KMS-11 (cell line): ENCODE measurements at regions not wholly inside any gene's neighbourhood (a gene's known extent, or its start where the extent isn't known, plus 50 kb on each side); places are given as distances from the start of the nearest gene placed in this dataset.
"Not testable (repeated sequence)": the region's sequence is repeated elsewhere in the genome, so short reads cannot be mapped to it uniquely, and the experiment has no call there.

ENCODE experiments used
- H2AFZ ChIP-seq: fragments of 200-600 bp; sonication (generic); 2 replicates; pipeline ENCODE4 v1.6.1; 2016; ENCODE audit warnings: antibody characterized with exemption, mixed run types, low read depth
- H3K27ac ChIP-seq: fragments of 200-600 bp; sonication (generic); 2 replicates; pipeline ENCODE4 v1.6.1; 2016; ENCODE audit warnings: mild to moderate bottlenecking, mixed run types
- H3K27me3 ChIP-seq: fragments of 200-600 bp; sonication (generic); 2 replicates; pipeline ENCODE4 v1.6.1; 2017; ENCODE audit warnings: mild to moderate bottlenecking, low read depth, mixed run types, moderate library complexity; ENCODE audit not compliant: insufficient read depth
- H3K36me3 ChIP-seq: fragments of 200-600 bp; sonication (generic); 2 replicates; pipeline ENCODE4 v1.6.1; 2017; ENCODE audit warnings: mild to moderate bottlenecking, mixed run types; ENCODE audit not compliant: insufficient read depth
- H3K4me1 ChIP-seq: fragments of 200-600 bp; sonication (generic); 2 replicates; pipeline ENCODE4 v1.6.1; 2016; ENCODE audit warnings: mild to moderate bottlenecking, low read depth, mixed run types; ENCODE audit not compliant: poor library complexity, severe bottlenecking
- H3K4me2 ChIP-seq: fragments of 200-600 bp; sonication (generic); 2 replicates; pipeline ENCODE4 v1.7.0; 2016; ENCODE audit warnings: mild to moderate bottlenecking, mixed run types
- H3K4me3 ChIP-seq: fragments of 200-600 bp; sonication (generic); IDR thresholded peaks from 2 replicates; pipeline ENCODE4 v1.6.1; 2017; ENCODE audit warnings: low read depth, low read length, mixed read lengths; ENCODE audit not compliant: insufficient read depth
- H3K79me2 ChIP-seq: fragments of 200-600 bp; sonication (generic); 2 replicates; pipeline ENCODE4 v1.6.1; 2016; ENCODE audit warnings: low read depth, mixed run types; ENCODE audit not compliant: insufficient read depth
- H3K9ac ChIP-seq: fragments of 200-600 bp; sonication (generic); 2 replicates; pipeline ENCODE4 v1.6.1; 2016; ENCODE audit warnings: mild to moderate bottlenecking, mixed run types
- H4K20me1 ChIP-seq: fragments of 200-600 bp; sonication (generic); 2 replicates; pipeline ENCODE4 v1.6.1; 2016; ENCODE audit warnings: mild to moderate bottlenecking, mixed run types; ENCODE audit not compliant: insufficient read depth
- TF ChIP-seq, protein P1 (sequence below): fragments of 200-600 bp; sonication (generic); conservative IDR thresholded peaks from 2 replicates; pipeline ENCODE4 v1.6.1; 2017; ENCODE audit warnings: low read depth, mild to moderate bottlenecking, antibody characterized with exemption, low read length, moderate library complexity, mixed read lengths

DNA sequence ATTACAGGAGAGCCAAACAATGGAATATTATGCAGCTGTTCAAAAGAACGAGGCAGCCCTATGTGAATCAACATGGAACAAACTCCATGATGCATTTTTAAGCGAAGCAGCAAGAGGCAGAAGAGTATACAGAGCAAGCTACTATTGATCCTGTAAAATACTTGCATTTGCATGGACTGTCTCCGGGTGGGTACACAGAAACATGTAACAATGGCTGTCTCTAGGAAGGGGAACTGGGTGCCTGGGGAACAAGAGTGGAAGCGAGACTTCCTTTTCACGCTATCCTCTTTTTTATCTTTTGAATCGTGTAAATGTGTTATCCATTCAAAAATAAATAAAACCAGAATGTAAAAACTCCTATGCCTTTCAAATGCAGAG lies 93.3 kb upstream of the SIRPA start:
- H4K20me1 ChIP-seq: no peaks in the 10 kb centered on the region
- 0 out of 2 replicates have a peak overlapping the region, but pooled peaks have one; percentile 25 for H3K4me2 ChIP-seq
- no peaks in the 10 kb centered on the region for H3K4me1 ChIP-seq
- peak overlapping the region; percentile 18; the same call in 1 of the 2 replicates for H2AFZ ChIP-seq
- no peaks in the 10 kb centered on the region for H3K27me3 ChIP-seq
- no peak overlapping the region for H3K9ac ChIP-seq
- H3K4me3 ChIP-seq: no peak overlapping the region
- no peaks in the 10 kb centered on the region for H3K79me2 ChIP-seq
- H3K27ac ChIP-seq: no peak overlapping the region
- TF ChIP-seq, protein P1, sequence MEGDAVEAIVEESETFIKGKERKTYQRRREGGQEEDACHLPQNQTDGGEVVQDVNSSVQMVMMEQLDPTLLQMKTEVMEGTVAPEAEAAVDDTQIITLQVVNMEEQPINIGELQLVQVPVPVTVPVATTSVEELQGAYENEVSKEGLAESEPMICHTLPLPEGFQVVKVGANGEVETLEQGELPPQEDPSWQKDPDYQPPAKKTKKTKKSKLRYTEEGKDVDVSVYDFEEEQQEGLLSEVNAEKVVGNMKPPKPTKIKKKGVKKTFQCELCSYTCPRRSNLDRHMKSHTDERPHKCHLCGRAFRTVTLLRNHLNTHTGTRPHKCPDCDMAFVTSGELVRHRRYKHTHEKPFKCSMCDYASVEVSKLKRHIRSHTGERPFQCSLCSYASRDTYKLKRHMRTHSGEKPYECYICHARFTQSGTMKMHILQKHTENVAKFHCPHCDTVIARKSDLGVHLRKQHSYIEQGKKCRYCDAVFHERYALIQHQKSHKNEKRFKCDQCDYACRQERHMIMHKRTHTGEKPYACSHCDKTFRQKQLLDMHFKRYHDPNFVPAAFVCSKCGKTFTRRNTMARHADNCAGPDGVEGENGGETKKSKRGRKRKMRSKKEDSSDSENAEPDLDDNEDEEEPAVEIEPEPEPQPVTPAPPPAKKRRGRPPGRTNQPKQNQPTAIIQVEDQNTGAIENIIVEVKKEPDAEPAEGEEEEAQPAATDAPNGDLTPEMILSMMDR: no peak
- no peaks in the 10 kb centered on the region for H3K36me3 ChIP-seq

DNA sequence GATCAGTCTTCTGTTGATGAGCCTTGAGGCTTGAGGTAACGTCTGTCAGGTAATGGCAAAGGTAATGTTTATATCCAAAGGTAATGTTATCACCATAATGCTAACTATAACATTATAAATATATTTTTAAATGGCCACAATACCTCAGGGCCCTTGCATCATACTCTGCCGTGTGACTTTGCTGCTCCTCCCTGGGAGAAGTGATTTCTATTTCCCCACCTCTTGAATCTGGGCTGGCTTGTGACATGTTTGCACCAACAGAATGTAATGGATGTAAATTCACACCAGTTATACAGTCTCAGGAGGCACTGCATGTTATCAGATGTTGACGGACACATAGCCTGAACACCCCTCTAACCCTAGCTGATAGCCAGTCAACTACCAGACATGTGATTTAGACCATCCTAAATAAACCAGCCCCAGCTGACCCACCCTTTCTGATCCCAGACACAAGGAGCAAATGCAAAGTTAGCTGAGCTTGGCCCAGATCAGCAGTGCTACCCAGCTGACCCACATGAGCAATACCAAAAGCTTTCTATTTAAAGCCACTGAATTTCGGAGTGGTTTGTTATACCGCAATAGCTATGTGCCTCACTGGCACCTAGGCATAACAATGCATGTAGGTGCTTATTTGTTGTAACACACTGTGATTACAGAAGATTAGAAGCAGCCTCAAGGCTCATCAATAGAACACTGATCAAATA lies 93.8 kb upstream of the SIRPA start:
- H3K27me3 ChIP-seq: no peaks in the 10 kb centered on the region
- H3K4me2 ChIP-seq: no peak overlapping the region

DNA sequence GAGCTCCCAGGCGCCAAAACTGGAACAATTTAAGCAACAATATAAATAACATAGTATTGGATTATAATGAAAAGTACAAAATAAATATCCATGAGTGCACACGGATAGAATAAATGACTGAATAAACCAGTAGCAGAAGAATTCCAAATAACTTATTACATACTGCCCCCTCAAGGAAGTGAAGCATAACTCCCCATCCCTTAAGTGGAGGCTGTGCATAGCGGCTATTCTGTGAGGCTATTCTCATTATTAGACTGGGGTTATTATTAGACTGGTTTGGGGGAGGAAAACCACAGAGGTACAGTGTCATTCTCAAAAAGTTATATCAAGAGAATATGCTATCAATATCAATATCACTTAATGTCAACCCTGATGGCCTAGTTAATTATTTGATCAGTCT lies 94.4 kb upstream of the SIRPA start:
- H3K79me2 ChIP-seq: no peaks in the 10 kb centered on the region
- no peaks in the 10 kb centered on the region for H4K20me1 ChIP-seq
- no peak overlapping the region for H3K9ac ChIP-seq
- no peak overlapping the region for H3K27ac ChIP-seq
- H3K4me1 ChIP-seq: no peaks in the 10 kb centered on the region
- TF ChIP-seq, protein P1: no peak
- H3K4me3 ChIP-seq: no peak overlapping the region
- H2AFZ ChIP-seq: no peak overlapping the region
- H3K36me3 ChIP-seq: no peaks in the 10 kb centered on the region
- no peaks in the 10 kb centered on the region for H3K27me3 ChIP-seq
- H3K4me2 ChIP-seq: no peak overlapping the region

More for the DNA sequence above, 93.8 kb upstream of the SIRPA start:
- Histone ChIP-seq H3K4me1 (no peaks in the 10 kb centered on the region), H2AFZ (no peak overlapping the region), H3K79me2 (no peaks in the 10 kb centered on the region), H3K36me3 (no peaks in the 10 kb centered on the region), H3K9ac (no peak overlapping the region), H3K27ac (no peak overlapping the region), H3K4me3 (no peak overlapping the region), H4K20me1 (no peaks in the 10 kb centered on the region)
- TF ChIP-seq, protein P1: no peak

DNA sequence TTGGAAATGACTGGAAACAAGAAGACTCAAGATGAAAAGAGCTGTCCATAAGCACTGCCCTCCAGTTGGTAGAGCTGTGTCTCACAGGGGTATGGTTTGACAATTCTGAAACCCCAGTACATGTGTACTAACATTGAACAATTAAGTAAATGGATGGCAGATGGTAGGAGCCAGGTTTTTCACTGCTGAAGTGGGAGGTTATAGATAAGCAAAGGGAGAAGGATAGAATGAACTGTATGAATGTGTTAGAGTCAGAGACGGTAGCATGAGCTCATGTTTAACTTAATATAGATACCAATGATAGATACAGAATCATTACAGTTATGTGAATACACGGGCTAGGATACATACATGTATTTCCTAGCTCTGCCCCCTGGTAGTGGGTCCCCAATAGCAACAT lies 95.0 kb upstream of the SIRPA start:
- Histone ChIP-seq H3K79me2 (no peaks in the 10 kb centered on the region), H3K27me3 (no peaks in the 10 kb centered on the region), H3K27ac (no peak overlapping the region), H3K4me1 (no peaks in the 10 kb centered on the region), H3K4me2 (no peak overlapping the region), H4K20me1 (no peaks in the 10 kb centered on the region), H3K9ac (no peak overlapping the region), H3K36me3 (no peaks in the 10 kb centered on the region), H3K4me3 (no peak overlapping the region), H2AFZ (no peak overlapping the region)
- TF ChIP-seq, protein P1: no peak

DNA sequence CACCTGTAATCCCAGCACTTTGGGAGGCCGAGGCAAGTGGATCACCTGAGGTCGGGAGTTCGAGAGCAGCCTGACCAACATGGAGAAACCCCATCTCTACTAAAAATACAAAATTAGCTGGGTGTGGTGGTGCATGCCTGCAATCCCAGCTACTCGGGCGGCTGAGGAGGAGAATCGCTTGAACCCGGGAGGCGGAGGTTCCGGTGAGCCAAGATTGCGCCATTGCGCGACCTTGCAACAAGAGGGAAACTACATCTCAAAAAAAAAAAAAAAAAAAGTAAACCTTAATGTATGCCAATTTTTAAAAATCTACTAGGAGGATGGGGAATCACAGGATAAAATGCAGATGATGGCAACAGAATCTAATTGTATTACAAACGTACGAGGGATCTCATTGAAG lies 95.5 kb upstream of the SIRPA start:
- not testable (repeated sequence) for H4K20me1 ChIP-seq, H3K27ac ChIP-seq, H3K36me3 ChIP-seq, H2AFZ ChIP-seq, H3K4me3 ChIP-seq, H3K27me3 ChIP-seq, H3K79me2 ChIP-seq, H3K9ac ChIP-seq, H3K4me1 ChIP-seq, H3K4me2 ChIP-seq
